GM03348 (cell line): ENCODE measurements at regions not wholly inside any gene's neighbourhood (a gene's known extent, or its start where the extent isn't known, plus 50 kb on each side); places are given as distances from the start of the nearest gene placed in this dataset.
A peak's percentile ranks its signal among the peaks of the same experiment; 100 is the strongest.

Experiments used
- DNase-seq: peaks from one replicate; pipeline ENCODE4 v3.0.0; 2012; ENCODE audit warnings: low spot score

DNA sequence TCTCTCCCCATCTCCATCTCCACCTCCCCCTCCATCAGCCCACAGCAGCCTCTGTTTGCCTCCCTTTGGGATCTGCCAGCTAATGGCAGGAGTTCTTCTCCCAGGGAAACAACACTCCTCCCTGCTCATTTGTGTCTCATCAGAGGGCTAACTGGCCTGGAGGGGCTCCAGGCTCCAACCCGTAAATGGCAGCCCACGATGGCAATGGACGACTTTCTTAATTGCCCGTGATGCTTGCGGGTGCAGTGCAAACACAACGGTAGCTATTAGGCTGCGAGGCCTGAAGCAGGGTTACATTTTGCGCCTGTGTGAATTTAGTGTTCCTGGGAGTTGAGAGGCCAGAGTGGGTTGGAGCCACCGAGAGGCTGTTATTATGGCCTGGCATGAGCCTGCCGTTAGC is 285.1 kb downstream of the TNS1 start:
- DNase-seq = no peak

DNA sequence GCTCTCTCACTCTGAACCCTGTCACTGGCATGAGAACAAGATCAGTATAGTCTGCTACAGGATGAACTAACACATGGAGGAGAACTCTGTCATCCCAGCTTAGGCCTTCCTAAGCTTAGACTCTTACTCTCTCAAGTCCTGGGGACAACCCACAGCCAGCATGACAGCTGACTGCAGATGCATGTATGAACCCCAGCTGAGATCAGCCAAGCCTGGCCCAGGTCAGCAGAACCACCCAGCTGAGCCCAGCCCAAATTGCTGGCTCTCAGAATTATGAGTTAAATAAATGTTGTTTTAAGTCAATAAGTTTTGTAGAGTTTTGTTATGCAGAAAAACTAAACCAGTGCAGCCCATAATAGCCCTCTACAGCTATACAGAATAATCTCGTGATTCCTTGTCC is 287.3 kb downstream of the TNS1 start:
- DNase-seq = no peak

DNA sequence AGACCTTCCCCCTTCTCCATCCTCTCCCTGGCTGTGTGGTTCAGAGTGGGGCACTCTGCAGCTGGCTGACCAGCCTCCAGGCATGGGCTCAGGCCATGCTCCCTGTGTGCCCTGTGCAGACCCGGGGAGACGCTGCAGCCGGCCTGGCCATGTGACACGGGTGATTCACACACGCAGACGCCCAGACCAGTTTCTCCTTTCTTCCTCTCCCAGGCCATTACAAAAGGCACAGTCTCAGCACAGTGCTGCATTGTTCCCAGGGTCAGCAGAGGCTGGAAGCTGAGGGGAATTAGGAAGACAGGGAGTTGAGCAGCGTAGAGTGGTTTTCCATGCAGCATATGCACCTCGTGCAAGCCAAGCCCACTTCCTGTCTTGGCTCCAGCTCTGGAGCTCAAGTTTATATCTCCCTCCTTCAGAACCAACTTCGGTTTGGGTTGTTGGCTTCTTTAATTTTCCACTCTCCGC is 288.5 kb downstream of the TNS1 start:
- DNase-seq = peak; percentile 51

DNA sequence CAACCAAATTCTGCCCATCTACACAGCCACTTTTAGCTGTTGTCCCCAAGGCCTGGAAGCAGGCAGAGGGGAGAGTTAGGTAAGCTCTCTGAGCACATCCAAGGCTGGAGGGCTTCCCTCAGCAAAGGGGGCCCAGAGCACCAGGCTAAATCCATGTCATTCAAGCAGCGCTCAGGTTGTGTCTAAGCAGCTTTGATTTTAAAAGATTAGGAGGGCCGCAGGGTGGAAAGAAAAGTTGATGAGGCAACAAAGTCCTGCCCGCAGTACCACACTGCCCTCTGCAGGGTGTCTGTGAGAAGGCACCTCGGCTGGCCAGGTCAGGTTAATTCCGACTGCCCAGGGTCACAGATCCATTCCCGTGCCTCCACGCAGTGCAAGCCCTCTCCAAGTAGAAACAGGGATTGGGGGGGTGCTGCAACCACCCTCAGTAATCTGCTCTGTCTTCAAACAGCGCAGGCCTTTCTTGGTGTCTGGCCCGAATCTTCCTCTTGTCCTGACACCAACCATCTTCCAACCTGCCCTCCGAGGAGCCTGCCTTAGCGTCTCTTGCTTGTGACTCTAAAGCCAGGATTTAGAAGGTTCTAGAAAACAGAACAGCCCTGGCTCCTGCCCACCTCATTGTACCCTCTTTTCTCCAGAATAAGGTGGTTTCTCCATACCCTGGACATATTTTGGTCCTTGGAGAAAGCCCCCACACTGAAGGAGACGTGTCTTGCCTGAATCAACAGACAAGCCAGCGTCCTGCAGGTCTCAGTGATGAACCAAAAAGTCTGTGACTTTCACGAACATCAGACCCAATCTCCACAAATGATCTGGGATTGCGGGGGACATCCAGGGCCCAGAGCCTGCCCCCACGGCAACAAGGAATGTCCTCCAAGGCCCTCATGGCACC is 289.2 kb downstream of the TNS1 start:
- peak; percentile 82 for DNase-seq

DNA sequence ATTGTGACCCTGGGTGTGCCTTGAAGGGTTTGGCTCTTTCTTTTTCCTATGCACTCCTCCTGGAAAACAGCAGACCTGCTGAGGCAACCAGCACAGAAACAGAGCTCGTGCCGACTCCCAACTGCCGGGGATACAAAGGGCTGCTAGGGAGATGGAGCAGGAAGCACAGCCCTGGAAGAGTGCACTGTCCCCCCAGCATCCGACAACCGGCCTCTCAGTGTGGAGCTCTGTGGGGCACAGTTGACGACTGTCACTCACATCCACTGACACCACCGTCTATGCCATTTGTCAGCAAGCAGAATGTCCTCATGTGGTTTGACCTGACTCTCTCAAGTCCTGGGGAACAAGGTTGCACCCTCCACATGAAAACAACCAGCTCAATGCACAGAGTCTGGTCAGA is 290.4 kb downstream of the TNS1 start:
- DNase-seq = no peak

DNA sequence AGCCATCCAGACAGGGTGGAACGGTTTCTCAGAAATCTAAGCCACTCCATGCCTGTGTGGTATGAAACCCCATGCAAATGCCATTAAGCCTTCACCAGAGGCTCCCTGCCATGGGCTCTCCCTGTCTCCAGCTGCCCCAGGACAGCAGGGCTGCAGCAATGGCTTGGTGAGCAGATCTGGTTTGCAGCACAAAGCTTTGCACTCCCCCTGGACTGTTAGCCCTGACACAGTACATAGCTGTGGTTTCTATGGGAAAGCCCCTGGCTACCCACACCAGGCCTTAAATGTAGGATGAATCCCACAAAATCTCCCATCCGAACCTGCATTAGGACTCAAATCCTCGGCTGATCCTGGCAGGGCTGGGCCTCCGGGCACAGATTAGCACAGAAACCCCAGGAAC is 291.6 kb downstream of the TNS1 start:
- peak; percentile 61 for DNase-seq

DNA sequence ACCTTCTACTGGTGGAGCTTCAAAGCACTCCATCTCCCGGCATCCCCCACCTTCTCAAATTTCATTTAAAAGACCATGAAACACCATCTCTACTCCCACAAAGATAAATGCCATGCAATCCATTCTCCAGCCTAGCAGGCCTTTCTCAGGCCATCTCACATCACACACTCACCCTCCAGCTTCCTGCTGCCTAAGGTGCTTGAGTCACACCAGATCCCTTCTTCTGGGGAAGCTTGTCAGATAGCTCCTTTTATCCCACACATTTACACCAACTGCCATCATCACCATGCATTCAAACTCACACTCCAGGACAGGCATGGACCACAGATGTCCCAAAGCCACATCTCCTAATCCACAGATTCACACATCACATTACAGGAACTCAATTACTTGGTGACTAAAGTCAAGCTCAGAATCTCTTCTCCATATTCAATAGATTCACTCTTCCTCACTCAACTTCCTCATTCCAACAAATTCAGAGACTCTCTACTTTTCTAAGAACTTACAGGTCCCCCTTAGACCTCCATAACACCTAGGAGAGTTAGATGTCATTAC is 292.5 kb downstream of the TNS1 start:
- DNase-seq = peak; percentile 74

DNA sequence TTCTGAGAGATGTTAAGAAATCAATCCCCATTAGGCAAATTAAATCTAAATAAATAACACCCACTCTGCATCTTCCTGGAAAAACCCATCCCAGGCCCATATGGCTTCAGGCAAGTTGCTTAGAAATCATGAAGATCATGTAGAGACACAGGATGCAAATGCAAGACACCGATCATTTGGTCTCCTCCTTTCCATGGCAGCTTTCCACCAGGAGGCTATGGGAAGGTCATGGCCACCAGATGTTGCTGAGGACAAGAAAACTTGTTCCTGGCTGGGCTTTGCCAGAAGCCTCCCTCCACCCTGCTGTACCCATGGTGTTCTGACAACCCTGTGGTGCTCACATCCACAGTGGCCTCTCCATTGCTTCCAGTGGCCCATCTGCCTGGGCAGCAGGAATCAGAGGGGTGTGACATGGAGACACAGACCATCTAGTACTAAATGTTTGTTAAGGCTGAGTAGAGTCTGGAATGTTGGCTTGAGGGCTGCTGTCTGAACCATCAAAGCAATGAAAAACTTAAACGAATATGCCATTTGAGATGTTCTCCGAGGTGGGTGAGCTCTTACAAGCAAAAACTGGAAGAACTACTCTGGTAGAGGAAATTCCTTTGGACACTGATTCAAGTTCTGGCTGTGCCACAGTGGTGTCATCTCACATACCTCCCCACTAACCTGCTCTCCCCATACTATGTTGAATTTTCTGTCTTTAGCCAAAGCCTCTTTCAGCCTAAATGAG is 293.2 kb downstream of the TNS1 start:
- peak; percentile 37 for DNase-seq

DNA sequence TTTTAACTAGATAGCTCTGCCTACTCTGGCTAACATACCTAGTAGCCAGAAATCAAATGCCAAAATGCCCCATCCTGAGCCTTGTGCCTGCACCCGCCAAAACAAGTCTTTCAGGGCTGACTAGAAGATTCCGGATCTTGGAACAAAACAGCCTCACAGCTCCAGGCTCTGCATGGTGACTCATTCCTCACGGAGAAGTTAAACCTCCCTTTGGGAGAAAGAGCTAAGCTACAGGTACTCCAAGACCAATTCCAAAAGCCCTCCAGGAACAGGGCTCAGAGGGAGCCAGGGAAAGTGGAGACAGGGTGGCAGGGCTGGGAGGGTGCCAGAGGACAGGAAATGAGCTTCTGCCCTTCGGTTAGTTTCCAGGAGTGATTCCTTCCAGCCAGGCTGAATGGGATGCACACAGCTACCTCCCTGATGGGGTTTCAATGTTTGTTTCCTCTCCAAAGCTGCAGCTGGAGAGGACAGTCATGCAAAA is 295.6 kb downstream of the TNS1 start:
- DNase-seq = peak; percentile 53

DNA sequence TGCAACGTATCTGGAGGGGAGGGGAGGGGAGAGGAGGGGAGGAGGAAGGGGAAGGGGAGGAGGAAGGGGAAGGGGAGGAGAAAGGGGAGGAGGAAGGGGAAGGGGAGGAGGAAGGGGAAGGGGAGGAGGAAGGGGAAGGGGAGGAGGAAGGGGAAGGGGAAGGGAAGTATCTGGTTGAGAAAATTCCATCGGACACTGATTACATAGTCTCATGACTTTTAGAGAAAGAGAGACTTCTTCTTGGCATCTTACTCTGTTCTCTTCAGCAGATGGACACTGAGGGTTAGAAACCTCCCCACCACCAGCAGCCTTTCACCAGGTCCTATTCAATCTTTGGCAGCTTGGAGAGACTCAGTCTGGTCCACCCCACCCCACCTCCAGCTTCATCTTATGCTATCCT is 296.3 kb downstream of the TNS1 start:
- no peak for DNase-seq

DNA sequence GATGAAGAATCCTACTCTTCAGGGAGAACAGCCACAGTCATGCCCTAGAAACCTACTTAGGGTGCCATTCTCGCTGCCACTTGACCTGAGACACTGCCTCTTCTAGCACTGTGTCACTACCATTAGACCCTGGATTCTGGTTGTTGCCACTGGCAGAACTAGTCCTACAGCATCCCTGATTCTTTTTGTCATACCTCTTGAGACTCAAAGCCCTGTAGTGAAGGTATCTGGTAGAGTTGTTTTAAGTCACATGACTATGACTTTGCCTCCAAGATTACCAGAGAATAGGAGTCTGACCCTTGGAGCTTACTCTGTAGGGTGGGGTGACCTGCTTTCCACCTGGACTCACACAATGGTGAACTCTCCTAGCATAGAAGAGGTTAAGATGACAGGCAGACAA is 296.7 kb downstream of the TNS1 start:
- DNase-seq = no peak

DNA sequence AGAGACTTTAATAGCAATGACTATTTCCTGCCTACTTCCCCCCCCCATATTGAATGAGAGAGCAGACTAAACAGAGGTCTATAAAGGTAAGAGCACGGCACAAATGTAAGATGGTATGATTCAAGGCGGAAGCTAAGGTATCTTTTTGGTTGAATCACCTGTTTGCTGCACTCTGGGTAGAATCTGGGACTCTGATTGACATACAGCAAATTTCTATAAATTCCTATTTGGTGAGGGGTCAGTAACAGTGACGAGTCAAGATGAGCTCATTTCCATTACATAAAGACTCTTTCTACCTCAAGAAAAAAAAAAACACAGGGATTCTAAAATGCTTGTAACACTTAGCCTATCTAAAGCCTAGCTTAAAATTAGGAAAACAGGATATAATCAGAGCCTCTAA is 297.3 kb downstream of the TNS1 start:
- DNase-seq = no peak

DNA sequence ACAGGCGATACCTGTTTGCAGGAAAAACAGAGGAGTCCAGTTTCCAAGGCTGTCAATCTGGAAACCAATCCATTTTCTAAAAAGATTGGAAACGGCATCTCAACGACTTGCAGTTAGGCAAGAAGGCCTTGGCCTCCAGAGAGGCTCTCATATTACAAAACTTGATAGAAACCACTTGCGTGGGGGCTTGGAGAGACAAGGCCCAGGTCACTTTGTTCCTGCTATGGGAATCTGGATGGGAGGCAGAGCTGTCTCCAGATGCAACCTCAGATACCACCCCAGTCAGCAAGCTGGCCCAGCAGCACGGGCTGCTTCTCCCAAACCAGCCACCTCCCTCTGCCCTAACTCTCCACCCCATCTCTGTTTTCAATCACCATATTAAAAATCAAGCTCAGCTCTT is 298.8 kb downstream of the TNS1 start:
- no peak for DNase-seq

DNA sequence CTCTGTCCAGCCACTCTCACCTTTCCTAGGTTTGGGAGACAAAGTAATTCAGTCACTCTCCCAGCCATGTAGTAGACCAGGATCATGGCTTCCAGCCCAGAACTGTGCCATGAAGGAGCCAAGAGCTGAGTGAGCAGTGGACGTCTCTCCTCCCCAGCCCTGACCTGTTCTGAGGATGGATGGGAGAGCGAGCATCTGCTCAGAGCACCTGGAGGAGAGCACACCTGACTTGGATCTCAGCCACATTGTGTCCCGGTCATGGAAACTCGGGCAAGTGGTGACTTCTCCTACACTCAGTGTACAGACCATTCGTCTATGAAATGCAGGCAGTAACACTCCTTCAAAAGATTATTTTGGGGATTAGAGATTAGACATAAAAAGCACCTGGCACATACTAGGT is 299.7 kb downstream of the TNS1 start:
- DNase-seq = no peak

DNA sequence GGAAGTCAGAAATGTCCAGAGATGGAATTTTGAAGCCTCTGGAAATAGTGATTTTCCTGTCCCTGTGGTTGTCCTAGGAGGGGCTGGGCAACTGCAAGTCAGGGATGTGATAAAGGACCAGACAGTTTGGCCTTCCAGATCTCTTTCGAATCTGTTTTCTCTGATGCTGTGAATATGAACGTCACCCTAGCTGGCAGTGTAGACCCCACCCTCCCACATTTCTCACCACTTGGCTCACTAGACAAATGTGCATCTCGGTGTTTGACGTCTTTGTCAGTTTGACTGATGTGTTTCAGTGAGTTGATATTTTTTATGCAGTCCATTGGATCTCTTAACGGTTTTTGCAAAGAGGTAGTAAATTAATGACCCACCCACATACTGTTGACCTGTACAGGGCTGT is 301.2 kb downstream of the TNS1 start:
- no peak for DNase-seq

DNA sequence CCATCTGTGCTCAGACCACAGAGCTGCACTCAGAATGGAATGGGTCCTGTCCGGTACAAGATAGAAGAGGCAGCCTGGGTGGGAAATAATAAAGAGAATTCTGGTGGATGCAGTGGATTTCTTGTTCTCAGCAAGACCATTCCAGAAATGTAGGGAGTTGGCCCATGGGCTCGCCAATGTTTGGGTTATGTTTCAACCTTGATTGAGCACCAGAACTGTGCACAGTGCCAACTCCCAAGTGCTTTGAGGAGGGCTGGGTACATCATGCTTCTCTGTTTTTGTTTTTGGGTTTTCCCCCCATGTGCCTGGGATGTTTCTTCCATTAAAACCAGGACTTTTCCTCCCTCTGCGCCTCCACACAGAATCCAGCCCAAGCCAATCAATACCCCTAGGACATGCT is 304.1 kb downstream of the TNS1 start:
- DNase-seq = no peak

DNA sequence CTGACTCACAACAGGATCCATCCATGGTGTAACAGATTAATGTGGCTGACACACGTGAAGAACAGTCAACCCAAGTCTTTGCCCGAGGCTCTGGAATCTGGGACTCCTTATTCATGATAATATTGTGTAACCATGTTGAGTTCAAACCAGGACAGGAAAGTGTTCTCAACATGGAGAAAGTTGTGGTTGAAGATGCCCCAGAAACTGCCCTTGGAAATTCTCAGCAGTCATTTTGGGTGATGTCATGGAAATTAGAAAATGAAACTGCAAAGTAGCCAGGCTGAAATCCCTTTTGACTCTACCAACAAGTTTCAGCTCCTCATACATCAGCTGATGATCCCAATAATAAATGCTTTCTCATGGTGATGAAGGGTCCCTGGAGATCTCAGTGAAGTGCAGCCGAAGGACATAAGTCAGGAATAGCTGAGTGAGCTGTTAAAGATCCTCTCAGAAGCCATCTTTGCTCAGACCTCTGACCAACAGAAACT is 307.7 kb downstream of the TNS1 start:
- peak; percentile 87 for DNase-seq

DNA sequence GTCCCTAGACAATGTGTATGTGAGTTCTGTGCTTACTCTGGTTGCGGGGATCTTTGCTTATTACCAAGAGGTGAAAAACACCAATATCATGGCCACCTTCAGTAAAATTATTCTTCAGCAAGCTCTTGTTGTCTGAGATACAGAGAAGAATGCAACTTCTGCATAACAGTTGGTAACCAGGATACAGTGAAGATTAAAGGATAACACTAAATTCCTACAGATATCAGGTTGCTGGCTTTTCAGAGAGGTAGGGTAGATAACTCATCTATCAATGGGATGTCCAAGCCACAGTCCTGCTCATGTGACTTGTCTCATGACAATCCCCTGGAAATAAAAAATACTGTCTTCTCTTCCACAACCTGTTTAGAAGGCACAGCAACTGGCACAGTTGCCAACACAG is 308.5 kb downstream of the TNS1 start:
- no peak for DNase-seq

DNA sequence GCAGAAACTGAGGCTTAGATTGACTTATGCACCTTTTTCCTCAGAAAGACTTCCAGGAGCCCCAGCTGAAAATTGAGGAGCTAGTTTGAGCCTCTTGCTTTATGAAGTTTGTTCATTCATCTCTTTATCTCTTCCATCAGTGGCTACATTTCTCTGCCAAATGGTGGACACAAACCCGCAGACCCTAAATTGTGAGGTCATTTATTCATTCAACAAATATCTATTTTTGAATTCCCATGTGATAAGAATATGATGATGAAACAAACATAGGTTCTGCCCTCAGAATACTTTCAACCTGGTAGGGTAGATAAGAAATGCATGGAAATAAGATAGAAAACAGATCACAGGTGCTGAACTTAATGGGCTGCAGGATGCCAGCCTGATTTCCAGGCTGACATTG is 309.4 kb downstream of the TNS1 start:
- no peak for DNase-seq

DNA sequence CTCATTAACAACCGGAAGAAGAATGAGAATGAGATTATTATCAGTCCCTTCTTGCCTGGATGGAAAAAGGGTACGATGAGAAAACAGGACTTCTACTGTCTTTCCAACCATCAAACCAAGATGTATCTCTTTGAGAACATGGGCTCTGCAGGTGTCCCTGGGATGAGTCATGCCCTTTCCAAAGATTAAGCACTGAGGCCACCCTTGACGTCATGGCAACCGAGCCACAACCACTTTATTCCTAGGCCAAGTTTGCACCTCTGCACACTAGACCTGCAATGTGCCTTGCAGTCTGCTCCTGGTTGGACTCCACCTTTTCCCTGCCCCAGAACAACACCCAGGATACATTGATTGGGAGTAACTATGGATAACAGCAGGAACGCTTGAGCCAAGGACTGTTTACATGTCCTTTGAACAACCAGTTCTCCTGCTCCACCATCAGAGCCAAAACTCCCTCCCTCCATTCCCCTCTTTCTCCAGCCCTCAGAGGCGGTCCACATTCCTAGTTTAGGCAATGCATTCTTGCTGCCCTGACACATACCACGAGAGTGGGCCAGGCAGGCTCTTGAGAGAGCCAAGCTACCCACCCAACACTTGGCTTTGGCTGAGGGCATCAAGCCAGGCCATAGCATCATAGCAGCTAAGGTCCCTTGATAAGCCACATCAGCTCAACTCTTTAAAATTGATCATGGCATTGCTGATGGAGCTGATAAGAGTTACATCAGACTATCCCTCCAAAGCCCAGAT is 310.7 kb downstream of the TNS1 start:
- peak; percentile 84 for DNase-seq

DNA sequence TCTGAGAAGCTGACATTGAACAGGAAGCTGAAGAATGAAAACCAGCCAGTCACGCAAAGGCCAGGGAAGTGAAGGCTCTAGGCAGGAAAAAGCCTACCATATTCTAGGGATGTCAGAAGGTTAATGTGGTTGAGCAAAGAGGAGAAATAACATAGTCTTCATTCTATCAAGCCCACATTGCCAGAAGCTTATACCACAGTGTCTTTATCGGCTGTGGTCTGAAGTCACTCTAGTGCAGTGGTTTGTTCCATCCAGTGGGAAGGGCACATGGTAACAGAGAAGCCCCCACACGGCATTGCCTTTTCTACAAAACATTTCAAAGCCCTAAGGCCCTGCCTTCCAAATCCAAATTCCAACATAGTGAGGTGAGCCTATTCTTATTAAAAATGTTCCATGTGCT is 311.3 kb downstream of the TNS1 start:
- no peak for DNase-seq

DNA sequence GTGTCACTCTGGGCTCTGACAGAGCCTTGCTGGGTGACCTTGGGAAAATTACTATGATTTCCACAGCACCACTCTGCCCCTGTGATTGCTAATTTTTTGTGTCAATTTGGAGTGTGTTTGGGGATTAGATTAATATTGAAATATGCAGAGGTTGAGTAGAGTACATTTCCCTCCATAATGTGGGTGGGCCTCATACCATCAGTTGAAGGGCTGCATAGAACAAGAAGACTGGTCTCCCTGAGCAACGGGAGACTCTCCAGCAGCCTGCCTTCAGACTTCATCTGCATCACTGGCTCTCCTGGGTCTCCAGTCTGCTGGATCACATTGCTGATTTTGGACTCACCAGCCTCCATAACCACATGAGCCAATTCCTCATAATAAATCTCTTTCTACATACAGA is 313.7 kb downstream of the TNS1 start:
- no peak for DNase-seq
